GM12891 (cell line): ENCODE measurements at regions not wholly inside any gene's neighbourhood (a gene's known extent, or its start where the extent isn't known, plus 50 kb on each side); places are given as distances from the start of the nearest gene placed in this dataset.

Source experiments
- PAX5 ChIP-seq: IDR thresholded peaks from 2 replicates; pipeline ENCODE4 v1.6.1; 2011; ENCODE audit warnings: low read length, moderate library complexity, mild to moderate bottlenecking; ENCODE audit not compliant: insufficient read depth, severe bottlenecking
- POLR2A ChIP-seq: IDR thresholded peaks from 2 replicates; pipeline ENCODE4 v1.6.1; 2011; ENCODE audit warnings: low read depth, low read length, control low read depth
- POLR2AphosphoS5 ChIP-seq: IDR thresholded peaks from 2 replicates; pipeline ENCODE4 v1.6.1; 2011; ENCODE audit warnings: low read depth, low read length, control low read depth
- POU2F2 ChIP-seq: IDR thresholded peaks from 2 replicates; pipeline ENCODE4 v1.6.1; 2011; ENCODE audit warnings: low read depth, mild to moderate bottlenecking, control low read depth, low read length, moderate library complexity

GRCh38 chr18:23350188-23350587 lies 102.9 kb upstream of the RIOK3 start:
- TF ChIP-seq POLR2A (no peak), PAX5 (no peak), POLR2AphosphoS5 (no peak), POU2F2 (no peak)
